ENCODE measurements at regions not wholly inside any gene's neighbourhood (a gene's known extent, or its start where the extent isn't known, plus 50 kb on each side); places are given as distances from the start of the nearest gene placed in this dataset.
"Not testable (repeated sequence)": the region's sequence is repeated elsewhere in the genome, so short reads cannot be mapped to it uniquely, and the experiment has no call there.

GRCh38 chr6:26720663-26721218 lies 61.2 kb upstream of the ZNF322 start:
- DNase-seq = not testable (repeated sequence)

DNA sequence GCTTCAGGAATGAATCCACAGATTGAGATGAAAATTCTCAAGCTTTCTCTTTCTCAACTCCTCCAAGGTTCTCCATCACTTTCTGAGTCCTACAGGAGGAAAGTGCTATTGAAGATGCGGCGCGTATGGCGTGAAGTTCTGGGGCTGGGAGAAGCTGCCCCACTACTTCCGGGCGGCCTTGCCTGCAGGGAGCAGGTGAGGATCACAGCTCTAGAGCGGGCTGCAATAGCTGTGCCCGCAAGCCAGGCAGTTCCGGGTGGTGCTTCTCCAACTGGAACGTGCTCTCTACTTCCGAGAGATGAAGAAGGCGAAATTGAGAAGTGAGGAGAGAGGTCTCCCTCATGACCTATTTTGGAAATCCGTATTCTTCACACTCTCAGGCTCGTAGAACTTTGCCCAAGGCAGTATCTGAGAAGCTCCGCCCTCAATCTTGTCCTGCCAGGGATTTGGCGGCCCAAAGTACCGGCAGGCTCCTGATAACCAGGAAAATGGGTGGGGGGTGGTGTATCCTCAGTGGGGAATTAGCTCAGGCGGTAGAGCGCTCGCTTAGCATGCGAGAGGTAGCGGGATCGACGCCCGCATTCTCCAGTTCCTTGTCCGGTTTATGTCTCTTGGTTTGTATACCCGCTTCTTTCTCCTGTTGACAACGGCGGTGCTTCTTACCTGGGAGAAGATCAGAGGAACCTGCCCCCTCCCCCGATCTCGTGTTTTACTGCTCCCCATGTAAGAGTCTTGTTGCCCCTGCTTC lies 70.6 kb upstream of the ZNF322 start:
- not testable (repeated sequence) for DNase-seq

GRCh38 chr6:26734776-26735472 lies 75.4 kb upstream of the ZNF322 start:
- not testable (repeated sequence) for DNase-seq

DNA sequence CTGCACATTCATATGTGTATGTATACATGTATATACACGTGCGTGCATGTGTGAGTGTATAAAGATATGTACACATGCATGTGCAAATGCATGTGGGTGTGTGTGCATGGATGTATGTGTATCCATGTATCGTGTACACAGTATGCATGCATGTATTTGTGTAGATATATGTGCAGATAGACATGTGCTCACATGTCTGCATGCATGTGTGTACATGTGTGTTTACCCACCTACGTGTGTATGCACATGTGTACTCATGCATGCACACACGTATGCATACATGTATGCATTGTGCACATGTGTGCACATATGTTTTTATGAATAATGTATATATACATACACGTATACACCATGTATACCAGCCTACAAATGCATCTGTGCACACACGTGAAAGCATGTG lies 80.3 kb upstream of the ZNF322 start:
- no peak for DNase-seq

- DNase-seq = no peak
Measured at GRCh38 chr6:26743157-26743821, 83.7 kb upstream of the ZNF322 start.

- DNase-seq = no peak
Measured at GRCh38 chr6:26743941-26744699, 84.6 kb upstream of the ZNF322 start.

GRCh38 chr6:26744837-26745282 lies 85.3 kb upstream of the ZNF322 start:
- DNase-seq = not testable (repeated sequence)

DNA sequence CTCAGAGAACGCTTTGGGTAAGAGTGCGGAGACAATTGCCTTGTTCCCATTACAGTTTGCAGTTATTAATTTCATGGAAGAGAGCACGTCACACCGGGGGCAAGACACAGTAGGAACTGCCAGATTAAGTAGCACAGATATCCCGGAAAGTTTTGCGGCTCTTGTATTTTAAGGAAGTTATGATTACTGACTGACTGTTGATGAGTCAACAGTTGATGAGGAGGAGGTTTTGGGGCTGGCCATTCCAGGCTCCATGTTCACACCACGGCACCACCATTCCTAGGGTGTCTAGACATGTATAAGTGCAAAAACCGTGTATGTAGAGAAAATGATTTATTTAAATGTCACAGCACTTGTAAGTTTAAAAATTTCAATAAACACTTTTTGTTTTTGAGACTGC lies 86.4 kb upstream of the ZNF322 start:
- not testable (repeated sequence) for DNase-seq

DNA sequence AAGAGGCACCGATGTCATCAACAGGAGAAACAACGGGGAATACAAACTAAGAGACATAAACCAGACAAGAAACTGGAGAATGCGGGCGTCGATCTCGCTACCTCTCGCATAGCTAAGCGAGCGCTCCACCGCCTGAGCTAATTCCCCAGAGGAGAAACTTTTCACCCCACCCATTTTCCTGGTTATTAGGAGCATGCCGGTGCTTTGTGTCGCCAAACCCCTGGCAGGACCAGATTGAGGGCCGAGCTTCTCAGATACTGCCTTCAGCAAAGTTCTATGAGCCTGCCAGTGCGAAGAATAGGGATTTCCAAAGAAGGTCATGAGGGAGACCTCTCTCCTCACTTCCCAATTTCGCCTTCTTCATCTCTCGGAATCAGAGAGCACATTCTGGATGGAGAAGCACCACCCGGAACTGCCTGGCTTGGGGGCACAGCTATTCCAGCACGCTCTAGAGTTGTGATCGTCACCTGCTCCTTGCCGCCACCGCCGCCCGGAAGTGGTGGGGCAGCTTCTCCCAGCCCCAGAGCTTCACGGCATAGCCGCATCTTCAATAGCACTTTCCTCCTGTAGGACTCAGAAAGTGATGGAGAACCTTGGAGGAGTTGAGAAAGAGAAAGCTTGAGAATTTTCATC lies 89.7 kb upstream of the ZNF322 start:
- DNase-seq = not testable (repeated sequence)

DNA sequence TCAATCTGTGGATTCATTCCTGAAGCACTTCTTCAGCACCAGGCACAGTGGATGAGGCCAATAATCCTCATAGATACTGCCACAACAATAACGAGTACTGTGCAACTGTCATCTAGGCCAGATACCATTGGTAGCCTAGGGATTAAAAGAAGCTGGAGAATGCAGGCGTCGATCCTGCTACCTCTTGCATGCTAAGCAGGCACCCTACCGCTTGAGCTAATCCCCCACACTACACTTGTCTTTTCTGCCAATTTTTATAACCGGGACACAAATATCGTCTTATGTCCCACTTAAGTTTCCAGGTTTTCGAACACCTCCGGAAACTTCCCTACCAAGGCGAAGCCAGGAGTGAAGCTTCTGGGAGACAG lies 90.2 kb upstream of the ZNF322 start:
- not testable (repeated sequence) for DNase-seq

DNA sequence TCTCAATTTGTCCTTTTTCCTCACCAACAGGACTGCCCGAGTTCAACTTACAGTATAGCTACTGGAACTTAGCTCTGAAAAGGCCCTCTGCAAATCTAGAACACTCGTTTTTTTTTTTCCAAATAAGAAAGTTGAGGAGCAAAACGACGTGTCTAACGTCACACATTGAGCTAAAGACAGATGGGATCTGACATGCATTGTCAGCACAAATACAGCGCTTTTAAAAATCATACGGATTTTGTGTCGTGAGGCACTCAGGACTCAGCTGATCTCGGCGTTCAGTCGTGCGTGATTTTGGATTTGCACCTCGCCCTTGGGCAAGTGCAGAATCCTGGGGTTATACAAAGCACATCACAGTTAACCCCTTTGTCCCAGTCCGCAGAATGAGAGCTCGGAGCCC lies 94.7 kb upstream of the ZNF322 start:
- no peak for DNase-seq

GRCh38 chr6:26754801-26755200 lies 95.3 kb upstream of the ZNF322 start:
- DNase-seq = not testable (repeated sequence)

DNA sequence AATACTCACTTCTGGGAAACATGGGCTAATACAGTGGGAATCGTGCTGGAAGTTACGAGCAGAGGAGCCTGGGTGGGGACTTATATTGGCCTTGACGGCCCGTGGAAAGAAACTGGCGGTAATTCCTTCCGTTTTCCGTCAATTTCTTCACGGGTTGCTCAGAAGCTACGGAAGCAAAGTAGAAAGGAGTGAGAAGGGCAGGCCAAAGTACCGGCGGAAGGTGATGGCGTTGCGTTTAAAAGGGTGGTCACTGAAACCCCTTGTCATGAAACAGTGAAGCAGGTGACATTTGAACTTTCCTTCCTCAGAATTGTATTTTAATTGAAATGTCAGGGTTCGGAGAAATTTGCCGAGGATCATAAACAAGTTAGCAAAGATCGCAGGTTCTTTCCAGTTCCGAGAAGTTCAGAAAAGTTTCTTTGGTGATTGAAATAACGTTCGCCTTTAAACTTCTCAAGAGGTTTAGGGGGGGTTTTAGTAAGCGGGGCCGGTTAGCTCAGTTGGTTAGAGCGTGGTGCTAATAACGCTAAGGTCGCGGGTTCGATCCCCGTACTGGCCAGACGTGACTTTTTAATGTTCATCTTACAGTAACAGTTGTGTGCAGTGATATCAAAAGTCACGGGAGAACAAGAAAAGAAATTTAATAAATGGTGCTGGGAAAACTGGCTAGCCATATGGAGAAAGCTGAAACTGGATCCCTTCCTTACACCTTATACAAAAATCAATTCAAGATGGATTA lies 96.7 kb upstream of the ZNF322 start:
- not testable (repeated sequence) for DNase-seq

DNA sequence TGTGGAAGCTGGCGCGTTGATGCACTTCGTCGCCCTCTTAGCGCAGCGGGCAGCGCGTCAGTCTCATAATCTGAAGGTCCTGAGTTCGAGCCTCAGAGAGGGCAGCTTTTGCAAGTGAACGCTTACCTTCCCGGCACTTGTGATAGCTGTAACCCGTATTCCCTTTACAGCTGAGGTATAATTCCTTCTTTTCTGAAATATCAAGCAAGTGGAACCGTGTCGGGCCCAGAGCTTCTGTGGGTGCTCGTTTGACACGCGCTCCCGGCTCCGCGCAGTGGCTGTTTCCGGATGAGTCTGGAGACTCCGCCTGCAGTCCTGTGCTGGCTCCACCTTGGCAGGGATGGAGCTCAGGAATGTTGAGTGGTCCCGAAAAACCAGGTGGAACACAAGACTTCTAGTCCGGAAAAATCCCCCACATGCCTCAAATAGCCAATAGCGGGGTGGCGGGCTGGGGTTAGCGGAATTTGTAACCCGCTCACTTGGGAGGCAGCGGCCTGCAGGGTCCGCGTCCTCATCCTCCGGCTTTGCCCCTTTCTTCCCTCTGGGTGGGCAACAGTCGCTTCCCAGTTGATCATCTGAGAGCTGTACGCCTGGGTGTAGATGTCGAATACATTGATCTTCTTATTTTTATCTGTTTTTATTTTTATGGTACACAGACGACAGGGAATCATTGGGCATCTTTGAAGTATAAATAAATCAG lies 106.8 kb upstream of the ZNF322 start:
- DNase-seq = not testable (repeated sequence)

GRCh38 chr6:26770941-26771666 lies 111.6 kb upstream of the ZNF322 start:
- not testable (repeated sequence) for DNase-seq

DNA sequence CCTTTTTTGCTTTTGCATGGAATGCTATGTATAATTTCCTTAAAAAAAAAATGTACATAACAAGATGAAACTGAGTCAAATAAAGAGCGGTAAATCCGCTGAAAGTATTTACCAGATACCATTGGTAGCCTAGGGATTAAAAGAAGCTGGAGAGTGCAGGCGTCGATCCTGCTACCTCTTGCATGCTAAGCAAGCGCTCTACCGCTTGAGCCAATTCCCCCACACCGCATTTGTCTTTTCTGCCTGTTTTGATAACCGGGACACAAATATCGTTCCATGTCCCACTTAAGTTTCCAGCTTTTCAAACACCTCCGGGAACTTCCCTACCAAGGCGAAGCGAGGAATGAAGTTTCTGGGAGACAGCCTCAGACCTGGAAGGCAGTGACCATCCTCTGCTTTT lies 113.9 kb upstream of the ZNF322 start:
- DNase-seq = not testable (repeated sequence)

DNA sequence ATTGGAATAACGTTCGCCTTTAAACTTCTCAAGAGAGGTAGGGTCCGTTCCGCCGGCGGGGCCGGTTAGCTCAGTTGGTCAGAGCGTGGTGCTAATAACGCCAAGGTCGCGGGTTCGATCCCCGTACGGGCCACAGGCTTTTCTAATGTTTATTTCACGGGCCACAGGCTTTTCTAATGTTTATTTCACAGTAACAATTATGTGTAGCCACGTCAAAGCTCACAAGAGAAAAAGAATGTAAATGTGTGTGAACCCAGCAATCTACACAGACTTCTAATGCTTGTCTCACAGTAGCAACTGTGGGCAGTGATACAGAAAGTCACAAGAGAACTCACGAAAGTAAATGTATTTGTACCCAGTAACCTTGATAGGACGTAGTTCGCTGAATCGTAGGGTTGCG lies 121.0 kb upstream of the ZNF322 start:
- DNase-seq = not testable (repeated sequence)

GRCh38 chr6:26795474-26796307 lies 136.1 kb upstream of the ZNF322 start:
- DNase-seq = not testable (repeated sequence)

Data from CD4-positive, alpha-beta T cell treated with Interferon gamma for 1 hour (primary cell).